ENCODE measurements at regions not wholly inside any gene's neighbourhood (a gene's known extent, or its start where the extent isn't known, plus 50 kb on each side); places are given as distances from the start of the nearest gene placed in this dataset.

- BruUV-seq (replicated peaks), result no TSS peak
- no peaks in the 10 kb centered on the region for H3K79me2 ChIP-seq (ENCODE audit: insufficient read depth, low read length)
- no peaks in the 10 kb centered on the region for H3K36me3 ChIP-seq (replicated peaks in 1 of 2; ENCODE audit: control insufficient read depth in 1 of 2, insufficient read depth in 2 of 2, low read length in 2 of 2)
- no peak overlapping the region for H3K4me2 ChIP-seq (ENCODE audit: low read depth, low read length)
- no peak for FAIRE-seq
- H3K27ac ChIP-seq (ENCODE audit: extremely low read length, insufficient read depth, low read length), result no peak overlapping the region
- ChIA-PET CTCF (ENCODE audit: low intra/inter-chr PET ratio, low total read pairs) (no interaction called here), POLR2A (no interaction called here)
- H2AFZ ChIP-seq (ENCODE audit: low read length), result no peak overlapping the region
- no peak for TF ChIP-seq PRDM15 (CRISPR knock-in tag; IDR thresholded peaks at IDR 0.05)
- TF ChIP-seq AKNA (CRISPR knock-in tag; IDR thresholded peaks at IDR 0.05; ENCODE audit: borderline replicate concordance), result no peak
- no peak for TF ChIP-seq AGO1 (IDR thresholded peaks at IDR 0.05; ENCODE audit: low read depth, low read length, poor library complexity, severe bottlenecking)
- no peak for TF ChIP-seq PRDM4 (CRISPR knock-in tag; IDR thresholded peaks at IDR 0.05; ENCODE audit: borderline replicate concordance)
- TF ChIP-seq ZNF121 (CRISPR knock-in tag; IDR thresholded peaks at IDR 0.05), result no peak
- no peak for TF ChIP-seq NR1H2 (CRISPR knock-in tag; IDR thresholded peaks at IDR 0.05; ENCODE audit: borderline replicate concordance, low read depth)
- no peak for TF ChIP-seq ZNF335 (CRISPR knock-in tag; IDR thresholded peaks at IDR 0.05)
- TF ChIP-seq RFXANK (CRISPR knock-in tag; IDR thresholded peaks at IDR 0.05), result no peak
- H3K9ac ChIP-seq (ENCODE audit: insufficient read depth, low read depth, low read length), result no peak overlapping the region
- WGBS (ENCODE audit: low lambda C conversion rate), result 4% methylated on average over 4 of the region's 4 CpGs
- H4K20me1 ChIP-seq (ENCODE audit: insufficient read depth, low read length), result no peaks in the 10 kb centered on the region
- H3K9me3 ChIP-seq (ENCODE audit: low read length), result no peaks in the 10 kb centered on the region
- H3K4me1 ChIP-seq (ENCODE audit: insufficient read depth, low read length), result no peaks in the 10 kb centered on the region
- ATAC-seq, result no peak
- no peak for DNase-seq (ENCODE audit: low spot score)
- intact Hi-C loops (cut with micrococcal nuclease; ENCODE audit: unreplicated experiment) (no loop called here), in situ Hi-C loops (cut with HindIII; ENCODE audit: extremely low pct_ligation_motif_present, low pct_unique_long_range_greater_than_20kb) (no loop called here)
- H3K4me3 ChIP-seq (replicated peaks in 1 of 3; ENCODE audit: insufficient read depth in 1 of 3, low read depth in 2 of 3, low read length in 3 of 3), result no peak overlapping the region
- no peaks in the 10 kb centered on the region for H3K27me3 ChIP-seq (ENCODE audit: control insufficient read depth in 1 of 2, insufficient read depth in 2 of 2, low read length in 2 of 2)
Observed at GRCh38 chr5:88556406-88556805, 287.8 kb upstream of the TMEM161B start.
